ENCODE measurements at regions not wholly inside any gene's neighbourhood (a gene's known extent, or its start where the extent isn't known, plus 50 kb on each side); places are given as distances from the start of the nearest gene placed in this dataset.
"Not testable (repeated sequence)": the region's sequence is repeated elsewhere in the genome, so short reads cannot be mapped to it uniquely, and the experiment has no call there.

DNA sequence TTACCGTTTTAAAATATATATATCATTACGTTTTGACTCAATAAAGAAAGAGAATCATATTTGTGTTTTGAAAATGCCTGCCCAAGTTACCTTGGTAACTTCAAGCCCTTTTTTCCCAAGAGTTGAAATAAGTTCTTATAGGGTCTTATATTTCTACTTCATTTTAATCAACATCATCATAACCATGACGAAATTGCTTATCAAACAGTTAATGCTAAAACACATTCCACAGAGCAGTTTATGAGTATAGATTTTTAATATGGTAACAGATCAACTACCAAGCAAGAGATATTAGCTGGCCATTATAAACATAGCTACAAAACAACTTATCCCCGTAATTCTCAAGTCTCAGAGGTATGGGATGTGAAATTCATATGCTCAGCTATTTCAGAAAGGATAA lies 197.9 kb upstream of the LRRTM4 start:
- no peaks in the 10 kb centered on the region for H3K27me3 ChIP-seq (replicated peaks; ENCODE audit: insufficient read depth)
- no peaks in the 10 kb centered on the region for H3K4me1 ChIP-seq (ENCODE audit: control insufficient read depth in 1 of 2, low read depth in 2 of 2)
- no peaks in the 10 kb centered on the region for H3K9me3 ChIP-seq
- no peak for ATAC-seq (ENCODE audit: insufficient number of reproducible peaks, low FRiP score, low read depth)
- no peaks in the 10 kb centered on the region for H3K36me3 ChIP-seq
- H3K4me3 ChIP-seq, result no peak overlapping the region
- H3K27ac ChIP-seq, result no peak overlapping the region
- no peak for DNase-seq (ENCODE audit: low spot score)
- TF ChIP-seq, protein P1, sequence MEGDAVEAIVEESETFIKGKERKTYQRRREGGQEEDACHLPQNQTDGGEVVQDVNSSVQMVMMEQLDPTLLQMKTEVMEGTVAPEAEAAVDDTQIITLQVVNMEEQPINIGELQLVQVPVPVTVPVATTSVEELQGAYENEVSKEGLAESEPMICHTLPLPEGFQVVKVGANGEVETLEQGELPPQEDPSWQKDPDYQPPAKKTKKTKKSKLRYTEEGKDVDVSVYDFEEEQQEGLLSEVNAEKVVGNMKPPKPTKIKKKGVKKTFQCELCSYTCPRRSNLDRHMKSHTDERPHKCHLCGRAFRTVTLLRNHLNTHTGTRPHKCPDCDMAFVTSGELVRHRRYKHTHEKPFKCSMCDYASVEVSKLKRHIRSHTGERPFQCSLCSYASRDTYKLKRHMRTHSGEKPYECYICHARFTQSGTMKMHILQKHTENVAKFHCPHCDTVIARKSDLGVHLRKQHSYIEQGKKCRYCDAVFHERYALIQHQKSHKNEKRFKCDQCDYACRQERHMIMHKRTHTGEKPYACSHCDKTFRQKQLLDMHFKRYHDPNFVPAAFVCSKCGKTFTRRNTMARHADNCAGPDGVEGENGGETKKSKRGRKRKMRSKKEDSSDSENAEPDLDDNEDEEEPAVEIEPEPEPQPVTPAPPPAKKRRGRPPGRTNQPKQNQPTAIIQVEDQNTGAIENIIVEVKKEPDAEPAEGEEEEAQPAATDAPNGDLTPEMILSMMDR (IDR thresholded peaks at IDR 0.05), result no peak

DNA sequence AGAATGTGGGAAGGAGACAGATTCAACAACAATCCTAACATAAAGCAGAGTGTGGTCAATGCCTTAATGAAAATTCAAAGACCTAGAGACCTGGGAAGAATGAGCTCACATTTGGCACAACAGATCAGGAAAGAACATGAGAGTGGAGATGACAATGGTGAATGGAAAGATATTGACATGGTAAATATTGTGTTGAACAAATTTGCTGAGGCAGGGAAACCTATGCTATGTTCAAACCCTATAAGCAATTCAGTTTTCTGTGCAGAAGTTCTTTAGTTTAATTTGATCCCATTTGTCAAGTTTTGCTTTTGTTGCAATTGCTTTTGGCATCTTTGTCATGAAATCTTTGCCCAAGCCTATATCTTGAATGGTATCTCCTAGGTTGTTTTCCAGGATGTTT lies 199.4 kb upstream of the LRRTM4 start:
- Histone ChIP-seq H3K27ac (no peak overlapping the region), H3K4me3 (no peak overlapping the region)
- DNase-seq (ENCODE audit: low spot score), result no peak

DNA sequence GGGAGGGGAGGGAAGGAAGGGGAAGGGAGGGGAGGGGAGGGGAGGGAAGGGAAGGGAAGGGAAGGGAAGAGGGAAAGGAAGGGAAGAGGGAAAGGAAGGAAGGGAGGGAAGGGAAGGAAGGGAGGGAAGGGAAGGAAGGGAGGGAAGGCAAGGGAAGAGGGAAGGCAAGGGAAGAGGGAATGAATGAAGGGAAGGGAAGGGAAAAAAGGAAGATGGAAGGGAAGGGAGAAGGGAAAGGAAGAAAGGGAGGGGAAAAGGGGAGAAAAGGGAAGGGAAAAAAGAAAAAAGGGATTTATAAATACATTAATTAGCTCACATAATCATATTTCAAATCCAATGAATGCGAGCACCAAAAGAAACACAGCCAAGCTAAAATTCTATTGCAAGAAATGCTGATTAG lies 202.9 kb upstream of the LRRTM4 start:
- Histone ChIP-seq H3K27me3 (replicated peaks; ENCODE audit: insufficient read depth) (no peaks in the 10 kb centered on the region), H3K36me3 (no peaks in the 10 kb centered on the region), H3K27ac (no peak overlapping the region), H3K4me3 (no peak overlapping the region), H3K4me1 (ENCODE audit: control insufficient read depth in 1 of 2, low read depth in 2 of 2) (no peaks in the 10 kb centered on the region), H3K9me3 (no peaks in the 10 kb centered on the region)
- TF ChIP-seq, protein P1 (IDR thresholded peaks at IDR 0.05), result no peak
- ATAC-seq (ENCODE audit: insufficient number of reproducible peaks, low FRiP score, low read depth) (no peak), DNase-seq (ENCODE audit: low spot score) (no peak)

More for the DNA sequence above, 199.4 kb upstream of the LRRTM4 start:
- TF ChIP-seq, protein P1 (IDR thresholded peaks at IDR 0.05), result no peak
- Histone ChIP-seq H3K36me3 (no peaks in the 10 kb centered on the region), H3K9me3 (no peaks in the 10 kb centered on the region), H3K27me3 (replicated peaks; ENCODE audit: insufficient read depth) (no peaks in the 10 kb centered on the region), H3K4me1 (ENCODE audit: control insufficient read depth in 1 of 2, low read depth in 2 of 2) (no peaks in the 10 kb centered on the region)
- ATAC-seq (ENCODE audit: insufficient number of reproducible peaks, low FRiP score, low read depth), result no peak

DNA sequence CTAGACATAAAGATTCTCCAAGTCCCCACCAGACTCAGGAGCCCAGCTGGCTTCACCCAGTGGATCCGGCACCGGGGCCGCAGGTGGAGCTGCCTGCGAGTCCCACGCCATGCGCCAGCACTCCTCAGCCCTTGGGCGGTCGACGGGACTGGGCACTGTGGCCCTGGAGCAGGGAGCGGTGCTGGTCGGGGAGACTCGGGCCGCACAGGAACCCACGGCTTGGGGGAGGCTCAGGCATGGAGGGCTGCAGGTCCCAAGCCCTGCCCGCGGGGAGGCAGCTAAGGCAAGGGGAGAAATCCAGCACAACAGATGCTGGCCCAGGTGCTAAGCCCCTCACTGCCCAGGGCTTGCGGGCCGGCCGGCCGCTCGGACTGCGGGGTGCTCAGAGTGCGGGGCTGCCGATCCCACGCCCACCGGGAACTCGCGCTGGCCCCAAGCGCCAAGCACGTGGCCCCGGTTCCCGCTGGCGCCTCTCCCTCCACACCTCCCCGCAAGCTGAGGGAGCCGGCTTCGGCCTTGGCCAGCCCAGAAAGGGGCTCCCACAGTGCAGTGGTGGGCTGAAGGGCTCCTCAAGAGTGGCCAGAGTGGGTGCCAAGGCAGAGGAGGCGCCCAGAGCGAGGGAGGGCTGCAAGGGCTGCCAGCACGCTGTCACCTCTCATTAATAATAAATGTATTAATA lies 212.6 kb upstream of the LRRTM4 start:
- not testable (repeated sequence) for H3K9me3 ChIP-seq; H3K36me3 ChIP-seq; H3K4me3 ChIP-seq; H3K27ac ChIP-seq; H3K4me1 ChIP-seq (ENCODE audit: control insufficient read depth in 1 of 2, low read depth in 2 of 2); ATAC-seq (ENCODE audit: insufficient number of reproducible peaks, low FRiP score, low read depth); DNase-seq (ENCODE audit: low spot score); H3K27me3 ChIP-seq (replicated peaks; ENCODE audit: insufficient read depth)

DNA sequence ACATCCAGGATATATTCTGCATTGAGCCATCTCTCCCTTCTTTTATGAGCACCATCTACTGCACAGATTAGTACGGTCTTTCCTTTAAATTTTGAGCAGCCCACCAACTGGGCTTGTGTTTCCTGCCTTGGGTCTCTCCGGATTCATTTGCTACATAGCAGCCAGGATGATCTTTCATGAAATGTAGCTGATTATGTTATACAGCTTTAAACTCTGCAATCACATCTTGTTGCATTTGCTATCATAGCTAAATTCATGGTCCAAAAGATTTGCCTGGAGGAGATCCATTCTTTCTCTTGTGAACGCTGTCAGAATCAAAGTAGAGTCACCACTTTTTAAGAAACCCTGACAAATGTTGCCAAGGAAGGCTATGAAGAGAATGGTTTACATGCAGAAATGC lies 215.1 kb upstream of the LRRTM4 start:
- TF ChIP-seq, protein P1 (IDR thresholded peaks at IDR 0.05), result no peak
- DNase-seq (ENCODE audit: low spot score) (no peak), ATAC-seq (ENCODE audit: insufficient number of reproducible peaks, low FRiP score, low read depth) (no peak)
- no peaks in the 10 kb centered on the region for H3K4me1 ChIP-seq (ENCODE audit: control insufficient read depth in 1 of 2, low read depth in 2 of 2)
- no peaks in the 10 kb centered on the region for H3K27me3 ChIP-seq (replicated peaks; ENCODE audit: insufficient read depth)
- H3K4me3 ChIP-seq, result no peak overlapping the region
- H3K27ac ChIP-seq, result no peak overlapping the region
- H3K36me3 ChIP-seq, result no peaks in the 10 kb centered on the region
- no peaks in the 10 kb centered on the region for H3K9me3 ChIP-seq

DNA sequence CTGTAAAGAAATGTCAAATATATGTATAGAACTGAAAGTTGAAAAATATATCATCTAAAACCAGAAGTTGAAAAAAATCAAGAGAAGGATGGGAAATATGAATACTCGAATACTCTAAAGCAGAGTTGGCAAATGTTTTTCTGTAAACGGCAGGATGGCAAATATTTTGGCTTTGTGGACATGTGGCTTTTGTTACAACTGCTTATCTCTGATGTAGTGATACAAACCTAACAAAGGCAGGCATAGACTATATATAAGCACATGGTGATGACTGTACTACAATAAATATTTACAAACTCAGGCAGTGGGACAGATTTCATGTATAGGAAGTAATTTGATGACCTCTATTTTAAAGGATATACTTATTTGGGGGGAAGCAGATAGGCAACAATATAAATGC lies 224.6 kb upstream of the LRRTM4 start:
- no peak overlapping the region for H3K27ac ChIP-seq
- H3K27me3 ChIP-seq (replicated peaks; ENCODE audit: insufficient read depth), result no peaks in the 10 kb centered on the region
- ATAC-seq (ENCODE audit: insufficient number of reproducible peaks, low FRiP score, low read depth), result no peak
- TF ChIP-seq, protein P1 (IDR thresholded peaks at IDR 0.05), result no peak
- H3K9me3 ChIP-seq, result no peaks in the 10 kb centered on the region
- no peaks in the 10 kb centered on the region for H3K36me3 ChIP-seq
- DNase-seq (ENCODE audit: low spot score), result no peak
- H3K4me3 ChIP-seq, result no peak overlapping the region
- no peaks in the 10 kb centered on the region for H3K4me1 ChIP-seq (ENCODE audit: control insufficient read depth in 1 of 2, low read depth in 2 of 2)

DNA sequence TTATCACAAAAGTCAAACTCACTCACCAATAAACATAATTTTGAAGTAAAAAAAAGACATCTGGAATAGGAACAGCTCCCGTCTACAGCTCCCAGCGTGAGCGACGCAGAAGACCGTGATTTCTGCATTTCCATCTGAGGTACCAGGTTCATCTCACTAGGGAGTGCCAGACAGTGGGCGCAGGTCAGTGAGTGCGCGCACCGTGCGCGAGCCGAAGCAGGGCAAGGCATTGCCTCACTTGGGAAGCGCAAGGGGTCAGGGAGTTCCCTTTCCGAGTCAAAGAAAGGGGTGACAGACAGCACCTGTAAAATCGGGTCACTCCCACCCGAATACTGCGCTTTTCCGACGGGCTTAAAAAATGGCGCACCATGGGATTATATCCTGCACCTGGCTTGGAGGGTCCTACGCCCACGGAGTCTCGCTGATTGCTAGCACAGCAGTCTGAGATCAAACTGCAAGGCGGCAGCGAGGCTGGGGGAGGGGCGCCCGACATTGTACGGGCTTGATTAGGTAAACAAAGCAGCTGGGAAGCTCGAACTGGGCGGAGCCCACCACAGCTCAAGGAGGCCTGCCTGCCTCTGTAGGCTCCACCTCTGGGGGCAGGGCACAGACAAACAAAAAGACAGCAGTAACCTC lies 231.7 kb upstream of the LRRTM4 start:
- H3K27ac ChIP-seq; H3K36me3 ChIP-seq; ATAC-seq (ENCODE audit: insufficient number of reproducible peaks, low FRiP score, low read depth); DNase-seq (ENCODE audit: low spot score); H3K27me3 ChIP-seq (replicated peaks; ENCODE audit: insufficient read depth); H3K9me3 ChIP-seq; H3K4me3 ChIP-seq; H3K4me1 ChIP-seq (ENCODE audit: control insufficient read depth in 1 of 2, low read depth in 2 of 2): not testable (repeated sequence)
